Breast epithelium (tissue), 3 donors: ENCODE measurements at regions not wholly inside any gene's neighbourhood (a gene's known extent, or its start where the extent isn't known, plus 50 kb on each side); places are given as distances from the start of the nearest gene placed in this dataset.
"Not testable (repeated sequence)": the region's sequence is repeated elsewhere in the genome, so short reads cannot be mapped to it uniquely, and the experiment has no call there.

Experiments used
- CTCF ChIP-seq, 3 donors: fragments of 450-650 bp; IDR thresholded peaks; one replicate each; pipeline ENCODE4 v1.5.1; 2016 to 2017; ENCODE audit warnings: antibody characterized with exemption in 3 of 3, mild to moderate bottlenecking in 3 of 3, moderate library complexity in 3 of 3
- POLR2A ChIP-seq: fragments of 450-650 bp; IDR thresholded peaks from one replicate; pipeline ENCODE4 v1.6.1; 2016; ENCODE audit warnings: antibody characterized with exemption, mild to moderate bottlenecking, moderate library complexity
- POLR2AphosphoS5 ChIP-seq, 3 donors: sonication (generic); formaldehyde crosslinking; IDR thresholded peaks; one replicate each; pipeline ENCODE4 v1.6.1; 2017; ENCODE audit warnings: antibody characterized with exemption in 3 of 3

GRCh38 chr6:169114632-169115031, 139.0 kb downstream of the THBS2 start:
- TF ChIP-seq POLR2A; CTCF (IDR thresholded peaks at IDR 0.05); POLR2AphosphoS5 (IDR thresholded peaks at IDR 0.05): not testable (repeated sequence)
